Ishikawa (cell line): ENCODE measurements at regions not wholly inside any gene's neighbourhood (a gene's known extent, or its start where the extent isn't known, plus 50 kb on each side); places are given as distances from the start of the nearest gene placed in this dataset.

ENCODE experiments used
- CEBPB ChIP-seq: IDR thresholded peaks from 2 replicates; pipeline ENCODE4 v1.6.1; 2012
- EGR1 ChIP-seq: IDR thresholded peaks from 2 replicates; pipeline ENCODE4 v1.6.1; 2012
- EP300 ChIP-seq: IDR thresholded peaks from 2 replicates; pipeline ENCODE4 v1.6.1; 2012; ENCODE audit warnings: borderline replicate concordance
- FOXM1 ChIP-seq: IDR thresholded peaks from 2 replicates; pipeline ENCODE4 v1.6.1; 2012; ENCODE audit warnings: low read depth, borderline replicate concordance
- NFIC ChIP-seq: IDR thresholded peaks from 2 replicates; pipeline ENCODE4 v1.6.1; 2012
- RAD21 ChIP-seq: IDR thresholded peaks from 2 replicates; pipeline ENCODE4 v1.6.1; 2012; ENCODE audit warnings: low read depth
- TAF1 ChIP-seq: IDR thresholded peaks from 2 replicates; pipeline ENCODE4 v1.6.1; 2012; ENCODE audit warnings: low read depth, mild to moderate bottlenecking
- TEAD4 ChIP-seq: IDR thresholded peaks from 2 replicates; pipeline ENCODE4 v1.6.1; 2012
- TF ChIP-seq, protein P1 (sequence below): IDR thresholded peaks from 2 replicates; pipeline ENCODE4 v1.6.1; 2012; ENCODE audit warnings: low read depth, mild to moderate bottlenecking

DNA sequence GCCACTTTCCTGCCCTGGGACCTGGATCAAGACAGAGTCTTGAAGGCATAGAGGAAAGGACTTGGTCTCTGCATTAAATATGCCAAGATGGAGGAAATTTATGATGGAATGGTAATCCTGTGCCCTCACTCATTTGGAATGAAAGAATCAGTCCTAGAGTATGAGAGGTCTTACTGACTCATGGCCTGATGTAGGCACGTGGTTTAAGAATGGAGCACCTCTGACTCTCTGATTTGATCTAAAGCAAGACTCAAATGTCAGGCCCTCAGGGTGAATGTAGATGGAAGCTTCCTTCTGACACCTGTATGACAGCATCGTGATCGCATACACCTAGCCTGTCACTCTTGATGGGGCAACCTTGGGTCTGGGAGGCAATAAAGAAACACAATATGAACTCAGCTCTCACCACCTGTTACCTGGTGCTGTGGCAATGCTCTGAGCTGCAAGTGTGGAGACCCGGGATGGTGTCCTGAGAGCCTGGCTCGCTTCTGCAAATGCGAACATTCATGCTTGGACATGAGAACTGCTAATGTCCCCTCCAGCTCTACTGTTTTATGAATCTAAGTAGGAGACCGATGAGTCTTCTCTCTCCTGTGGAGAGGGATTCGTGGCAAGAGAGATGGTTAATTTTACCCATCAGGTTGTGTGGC, 229.9 kb downstream of the ABCC12 start:
- TF ChIP-seq RAD21, result no peak
- TF ChIP-seq, protein P1, sequence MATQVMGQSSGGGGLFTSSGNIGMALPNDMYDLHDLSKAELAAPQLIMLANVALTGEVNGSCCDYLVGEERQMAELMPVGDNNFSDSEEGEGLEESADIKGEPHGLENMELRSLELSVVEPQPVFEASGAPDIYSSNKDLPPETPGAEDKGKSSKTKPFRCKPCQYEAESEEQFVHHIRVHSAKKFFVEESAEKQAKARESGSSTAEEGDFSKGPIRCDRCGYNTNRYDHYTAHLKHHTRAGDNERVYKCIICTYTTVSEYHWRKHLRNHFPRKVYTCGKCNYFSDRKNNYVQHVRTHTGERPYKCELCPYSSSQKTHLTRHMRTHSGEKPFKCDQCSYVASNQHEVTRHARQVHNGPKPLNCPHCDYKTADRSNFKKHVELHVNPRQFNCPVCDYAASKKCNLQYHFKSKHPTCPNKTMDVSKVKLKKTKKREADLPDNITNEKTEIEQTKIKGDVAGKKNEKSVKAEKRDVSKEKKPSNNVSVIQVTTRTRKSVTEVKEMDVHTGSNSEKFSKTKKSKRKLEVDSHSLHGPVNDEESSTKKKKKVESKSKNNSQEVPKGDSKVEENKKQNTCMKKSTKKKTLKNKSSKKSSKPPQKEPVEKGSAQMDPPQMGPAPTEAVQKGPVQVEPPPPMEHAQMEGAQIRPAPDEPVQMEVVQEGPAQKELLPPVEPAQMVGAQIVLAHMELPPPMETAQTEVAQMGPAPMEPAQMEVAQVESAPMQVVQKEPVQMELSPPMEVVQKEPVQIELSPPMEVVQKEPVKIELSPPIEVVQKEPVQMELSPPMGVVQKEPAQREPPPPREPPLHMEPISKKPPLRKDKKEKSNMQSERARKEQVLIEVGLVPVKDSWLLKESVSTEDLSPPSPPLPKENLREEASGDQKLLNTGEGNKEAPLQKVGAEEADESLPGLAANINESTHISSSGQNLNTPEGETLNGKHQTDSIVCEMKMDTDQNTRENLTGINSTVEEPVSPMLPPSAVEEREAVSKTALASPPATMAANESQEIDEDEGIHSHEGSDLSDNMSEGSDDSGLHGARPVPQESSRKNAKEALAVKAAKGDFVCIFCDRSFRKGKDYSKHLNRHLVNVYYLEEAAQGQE, result no peak
- TF ChIP-seq CEBPB, result no peak
- no peak for TF ChIP-seq TAF1
- TF ChIP-seq TEAD4, result no peak
- TF ChIP-seq NFIC, result no peak
- TF ChIP-seq EGR1, result no peak
- TF ChIP-seq EP300, result no peak
- TF ChIP-seq FOXM1, result no peak
